Heart left ventricle (tissue), 16 donors: ENCODE measurements at regions not wholly inside any gene's neighbourhood (a gene's known extent, or its start where the extent isn't known, plus 50 kb on each side); places are given as distances from the start of the nearest gene placed in this dataset.

Source experiments
- ATAC-seq, 4 donors: fragments of 200-7000 bp; cut with Tn5 transposase; one replicate each; pipeline ENCODE4 v1.9.1; 2020 to 2022; ENCODE audit warnings: moderate library complexity in 4 of 4, mild to moderate bottlenecking in 3 of 4, moderate number of reproducible peaks in 1 of 4
- DNase-seq, 5 donors: peaks; one replicate each; pipeline ENCODE4 v3.0.0-alpha.2; 2020
- H3K27ac ChIP-seq, 12 donors: fragments of 200-600 bp; sonication (generic) in 4 of 12; one replicate each; pipeline versions ENCODE4 v1.5.0 to v1.8.0; 2016 to 2022; ENCODE audit warnings: mild to moderate bottlenecking in 2 of 12
- H3K27me3 ChIP-seq, 9 donors: fragments of 200-600 bp; sonication (generic) in 2 of 9; one replicate each; pipeline versions ENCODE4 v1.5.1 to v1.8.0; 2016 to 2022; ENCODE audit warnings: mild to moderate bottlenecking in 3 of 9
- H3K36me3 ChIP-seq, 9 donors: fragments of 200-600 bp; sonication (generic) in 2 of 9; one replicate each; pipeline versions ENCODE4 v1.5.0 to v1.8.0; 2018 to 2022; ENCODE audit warnings: mild to moderate bottlenecking in 2 of 9
- H3K4me1 ChIP-seq, 12 donors: fragments of 200-600 bp; sonication (generic) in 4 of 12; one replicate each; pipeline versions ENCODE4 v1.5.0 to v1.8.0; 2016 to 2022; ENCODE audit warnings: mild to moderate bottlenecking in 3 of 12
- H3K4me3 ChIP-seq, 12 donors: fragments of 200-600 bp; sonication (generic) in 4 of 12; one replicate each; pipeline versions ENCODE4 v1.5.0 to v1.8.0; 2017 to 2022; ENCODE audit warnings: mild to moderate bottlenecking in 9 of 12, moderate library complexity in 4 of 12
- H3K9me3 ChIP-seq, 12 donors: fragments of 200-600 bp; sonication (generic) in 4 of 12; one replicate each; pipeline versions ENCODE4 v1.5.0 to v1.8.0; 2016 to 2022; ENCODE audit warnings: mild to moderate bottlenecking in 1 of 12
- POLR2A ChIP-seq, 2 donors: fragments of 450-650 bp; IDR thresholded peaks; one replicate each; pipeline ENCODE4 v1.6.1; 2017; ENCODE audit warnings: antibody characterized with exemption in 2 of 2, mild to moderate bottlenecking in 2 of 2, moderate library complexity in 2 of 2
- WGBS, 4 donors: extraction: QIAGEN DNeasy Blood & Tissue Kit in 2 of 4; methylation state at CpG; one replicate each; pipeline versions ENCODE4 v1.1.5 to v1.1.7; 2013 to 2018; 5-methylcytosine and 5-hydroxymethylcytosine counted together
- intact Hi-C, 10 donors: fragments of 100-400 bp; cut with DNase I; formaldehyde crosslinking; loops; one replicate each; pipeline versions ENCODE4 v1.11.1 to v1.14.2; 2022
- TF ChIP-seq, protein P1 (sequence below), 12 donors: fragments of 200-600 bp; sonication (generic) in 4 of 12; IDR thresholded peaks; one replicate each; pipeline versions ENCODE4 v1.5.0 to v1.8.0; 2018 to 2022; ENCODE audit warnings: antibody characterized with exemption in 12 of 12, mild to moderate bottlenecking in 5 of 12
- donor health status: ischemic (EF 13 %, LVEDD 7.1; RV severe dilation, severe dysfunction).
- donor health status: healthy with polysubstance abuse.
- donor health status: DM: no; HTN: yes; CAD: no.
- donor health status: DM: no; HTN: no; CAD: no.
- donor health status: ischemic (EF 25% LVEDD 6.9; RV normal size, moderate dysfunction).
- donor health status: ischemic (EF 25% LVEDD 5.7; RV mildly dilated, moderate dysfunction).
- donor health status: healthy.
- donor health status: DM: yes; HTN: yes; CAD: no.
- donor health status: ischemic (EF 35%, LVEDD 5.7; RV mildly dilated, moderate dysfunction).
- donor health status: nonischemic (EF 11% LVEDD 7.7; RV severe dilation, severe dysfunction).
- donor health status: DM: yes; HTN: yes; CAD: no.
- donor health status: PGD.
- donor health status: ischemic (EF 29% LVEDD 5.4; RV normal size, mild dysfunction).
- donor health status: nonischemic (EF 23%, LVEDD 6.1; RV moderate dilation, normal function).

DNA sequence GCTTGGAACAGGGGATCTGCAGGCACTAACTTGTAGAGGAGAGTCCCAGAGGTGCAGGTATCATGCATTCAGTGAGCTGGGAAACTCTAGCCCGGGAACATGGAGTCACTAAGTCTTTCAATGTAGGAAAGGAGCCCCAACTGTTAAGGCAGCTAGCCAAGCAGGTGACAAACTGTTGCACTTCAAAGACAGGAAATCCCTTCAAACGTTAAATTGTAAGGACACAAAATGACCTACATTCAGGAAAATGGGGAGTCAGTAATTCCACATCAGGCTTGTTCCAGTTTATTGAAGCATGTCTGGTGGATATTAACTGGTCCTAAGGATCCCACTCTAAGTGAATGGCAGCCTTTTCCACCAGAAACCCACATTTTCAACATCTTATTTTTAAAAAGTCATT lies 364.5 kb downstream of the MTX2 start:
- H3K36me3 ChIP-seq = no peaks in the 10 kb centered on the region
- peaks cover 6 to 71% (median 24%) of the 10 kb centered on the region in 9 donors for H3K27me3 ChIP-seq
- 59 to 71% (median 65%) methylated on average over 2 of the region's 2 CpGs for WGBS, 4 donors
- no peak for DNase-seq
- no peaks in the 10 kb centered on the region for H3K9me3 ChIP-seq
- ATAC-seq = no peak
- intact Hi-C loops = loop anchor here in 4 of 10 donors (5.0 to 10.0 kb wide), 3 partner anchors 71 to 179 kb away; no protein-coding TSS in a partner anchor
- H3K4me3 ChIP-seq = no peak overlapping the region
- H3K27ac ChIP-seq = no peak overlapping the region
- TF ChIP-seq, protein P1, sequence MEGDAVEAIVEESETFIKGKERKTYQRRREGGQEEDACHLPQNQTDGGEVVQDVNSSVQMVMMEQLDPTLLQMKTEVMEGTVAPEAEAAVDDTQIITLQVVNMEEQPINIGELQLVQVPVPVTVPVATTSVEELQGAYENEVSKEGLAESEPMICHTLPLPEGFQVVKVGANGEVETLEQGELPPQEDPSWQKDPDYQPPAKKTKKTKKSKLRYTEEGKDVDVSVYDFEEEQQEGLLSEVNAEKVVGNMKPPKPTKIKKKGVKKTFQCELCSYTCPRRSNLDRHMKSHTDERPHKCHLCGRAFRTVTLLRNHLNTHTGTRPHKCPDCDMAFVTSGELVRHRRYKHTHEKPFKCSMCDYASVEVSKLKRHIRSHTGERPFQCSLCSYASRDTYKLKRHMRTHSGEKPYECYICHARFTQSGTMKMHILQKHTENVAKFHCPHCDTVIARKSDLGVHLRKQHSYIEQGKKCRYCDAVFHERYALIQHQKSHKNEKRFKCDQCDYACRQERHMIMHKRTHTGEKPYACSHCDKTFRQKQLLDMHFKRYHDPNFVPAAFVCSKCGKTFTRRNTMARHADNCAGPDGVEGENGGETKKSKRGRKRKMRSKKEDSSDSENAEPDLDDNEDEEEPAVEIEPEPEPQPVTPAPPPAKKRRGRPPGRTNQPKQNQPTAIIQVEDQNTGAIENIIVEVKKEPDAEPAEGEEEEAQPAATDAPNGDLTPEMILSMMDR (IDR thresholded peaks at IDR 0.05) = no peak
- TF ChIP-seq POLR2A (IDR thresholded peaks at IDR 0.05) = no peak
- H3K4me1 ChIP-seq = peaks cover 0 to 10% (median 4%) of the 10 kb centered on the region in 12 donors

DNA sequence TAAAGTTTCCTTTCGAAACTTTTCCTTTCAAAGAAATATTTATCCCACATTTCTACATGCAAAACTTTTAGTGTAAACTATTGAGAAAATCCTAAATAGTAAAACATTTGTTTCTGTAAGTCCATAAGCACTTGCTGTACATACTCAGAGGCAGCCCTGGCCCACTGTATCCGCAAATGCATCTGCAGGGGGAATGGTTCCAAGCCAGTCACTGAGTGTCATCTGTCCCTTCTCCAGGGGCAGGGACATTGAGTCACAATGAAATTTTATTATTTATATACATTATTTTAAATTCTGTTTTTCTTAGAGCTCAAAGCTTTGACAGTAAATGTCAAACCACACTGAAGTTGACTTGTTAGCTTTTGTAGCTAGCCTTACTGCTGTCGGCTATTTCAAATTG lies 367.2 kb downstream of the MTX2 start:
- ATAC-seq = no peak
- intact Hi-C loops = loop anchor here (2.0 to 10.0 kb wide), 9 partner anchors 74 to 509 kb away; partner anchors contain the start of gene HOXD8 (in 4 of the 10)
- Histone ChIP-seq H3K4me3 (no peak overlapping the region), H3K9me3 (no peaks in the 10 kb centered on the region), H3K36me3 (no peaks in the 10 kb centered on the region), H3K27ac (no peak overlapping the region), H3K27me3 (peaks cover 10 to 85% (median 44%) of the 10 kb centered on the region in 9 donors), H3K4me1 (peaks cover 0 to 10% (median 4%) of the 10 kb centered on the region in 12 donors)
- 87 to 90% (median 90%) methylated on average over 3 of the region's 3 CpGs for WGBS, 4 donors
- TF ChIP-seq, protein P1 (IDR thresholded peaks at IDR 0.05) = no peak
- no peak for TF ChIP-seq POLR2A (IDR thresholded peaks at IDR 0.05)
- DNase-seq = no peak

DNA sequence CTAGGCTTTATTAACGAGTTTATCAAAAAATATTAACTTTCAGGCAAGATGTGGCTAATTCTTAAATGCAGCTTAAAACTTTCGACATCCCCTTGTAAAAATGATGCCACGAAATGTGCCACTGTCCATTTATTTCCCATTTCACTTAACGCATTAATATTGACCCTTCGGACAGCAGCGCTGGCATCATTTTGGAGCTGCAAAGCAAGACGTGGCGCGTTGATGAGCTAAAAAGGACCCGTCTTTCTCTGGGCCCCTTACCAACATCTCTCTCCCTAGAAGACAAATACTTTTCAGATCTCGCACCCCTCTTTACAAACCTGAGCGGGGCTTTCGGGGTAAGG lies 367.9 kb downstream of the MTX2 start:
- H3K27ac ChIP-seq = peak overlapping the region in 2 of 12 donors; percentile 64 to 77
- H3K36me3 ChIP-seq = no peaks in the 10 kb centered on the region
- intact Hi-C loops = loop anchor here (1.0 to 10.0 kb wide), 10 partner anchors 75 to 510 kb away; partner anchors contain the start of gene HOXD8 (in 4 of the 10)
- 41 to 52% (median 50%) methylated on average over 13 of the region's 13 CpGs for WGBS, 4 donors
- DNase-seq = no peak
- no peak for ATAC-seq
- H3K4me3 ChIP-seq = peak overlapping the region; percentile 49 to 77 (median 60)
- H3K9me3 ChIP-seq = no peaks in the 10 kb centered on the region
- TF ChIP-seq, protein P1 (IDR thresholded peaks at IDR 0.05) = no peak
- no peak for TF ChIP-seq POLR2A (IDR thresholded peaks at IDR 0.05)
- peaks cover 0 to 10% (median 4%) of the 10 kb centered on the region in 12 donors for H3K4me1 ChIP-seq
- peaks cover 10 to 92% (median 51%) of the 10 kb centered on the region in 9 donors for H3K27me3 ChIP-seq

DNA sequence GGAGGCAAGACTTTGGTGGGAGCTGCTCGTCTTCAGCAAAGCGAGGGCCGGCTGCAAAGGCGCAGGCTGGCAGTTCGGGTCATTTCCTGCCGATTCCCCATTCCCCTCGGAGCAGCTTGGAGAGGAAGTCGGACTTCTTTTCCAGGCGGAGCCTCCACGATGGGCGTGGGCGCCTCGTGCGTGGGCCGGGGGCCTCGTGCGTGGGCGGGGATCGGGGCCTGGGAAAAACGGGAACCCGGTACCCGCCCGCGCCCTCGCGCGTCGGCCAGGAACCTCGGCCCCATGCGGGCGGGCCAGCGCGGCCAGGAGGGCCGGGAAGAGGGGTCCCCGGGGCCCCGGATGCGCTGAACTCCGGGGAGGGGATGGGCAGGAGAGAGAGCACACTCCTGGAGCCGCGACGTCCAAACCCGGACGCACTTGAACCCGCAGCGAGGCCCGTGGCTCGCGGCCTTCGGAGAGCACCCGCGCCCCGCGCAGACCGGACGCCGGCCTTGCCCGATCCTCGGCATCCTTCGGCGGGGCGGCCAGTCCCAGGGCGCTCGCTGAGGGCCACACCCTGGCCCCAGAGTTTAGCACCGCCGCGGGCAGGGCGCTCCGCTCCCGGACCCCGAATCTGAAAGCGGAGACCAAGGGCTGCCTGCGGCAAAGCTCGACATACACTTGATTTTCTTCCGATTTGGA lies 368.4 kb downstream of the MTX2 start:
- DNase-seq (peak; percentile 33 to 72 (median 48)), ATAC-seq (peak in 3 of 4 donors; percentile 45 to 78 (median 69))
- TF ChIP-seq POLR2A (IDR thresholded peaks at IDR 0.05) = no peak
- TF ChIP-seq, protein P1 (IDR thresholded peaks at IDR 0.05) = no peak
- peak overlapping the region; percentile 49 to 77 (median 60) for H3K4me3 ChIP-seq
- peak overlapping the region in 8 of 12 donors; percentile 4 to 77 (median 52) for H3K27ac ChIP-seq
- peaks cover 10 to 94% (median 51%) of the 10 kb centered on the region in 9 donors for H3K27me3 ChIP-seq
- no peaks in the 10 kb centered on the region for H3K9me3 ChIP-seq
- H3K4me1 ChIP-seq = peaks cover 0 to 10% (median 4%) of the 10 kb centered on the region in 12 donors
- WGBS, 4 donors = 3 to 7% (median 3%) methylated on average over 35 to 74 of the region's 74 CpGs
- no peaks in the 10 kb centered on the region for H3K36me3 ChIP-seq
- intact Hi-C loops = loop anchor here (1.0 to 10.0 kb wide), 12 partner anchors 75 to 511 kb away; partner anchors contain the start of gene HOXD8 (in 4 of the 10)
